H9 (cell line): ENCODE measurements at regions not wholly inside any gene's neighbourhood (a gene's known extent, or its start where the extent isn't known, plus 50 kb on each side); places are given as distances from the start of the nearest gene placed in this dataset.

Experiments used
- DNase-seq: peaks from one replicate; pipeline ENCODE4 v3.0.0-alpha.2; 2017
- H2AFZ ChIP-seq: one replicate; pipeline ENCODE4 v1.6.1; 2013; ENCODE audit warnings: mild to moderate bottlenecking, low read length, control low read depth, moderate library complexity
- H2AK5ac ChIP-seq: 2 replicates; pipeline ENCODE4 v1.6.1; 2013; ENCODE audit warnings: low read length, control low read depth, mixed read lengths; ENCODE audit not compliant: insufficient read length
- H2BK120ac ChIP-seq: one replicate; pipeline ENCODE4 v1.6.1; 2013; ENCODE audit warnings: low read depth, mild to moderate bottlenecking, low read length, control low read depth, inconsistent platforms; ENCODE audit not compliant: poor library complexity, severe bottlenecking
- H2BK12ac ChIP-seq: 2 replicates; pipeline ENCODE4 v1.6.1; 2013; ENCODE audit warnings: low read length, control low read depth, mixed read lengths, low read depth; ENCODE audit not compliant: insufficient read length
- H2BK15ac ChIP-seq: 2 replicates; pipeline ENCODE4 v1.6.1; 2013; ENCODE audit warnings: low read depth, low read length, control low read depth
- H2BK20ac ChIP-seq: one replicate; pipeline ENCODE4 v1.6.1; 2013; ENCODE audit warnings: low read depth, mild to moderate bottlenecking, low read length, control low read depth, inconsistent platforms; ENCODE audit not compliant: poor library complexity, severe bottlenecking
- H2BK5ac ChIP-seq: 2 replicates; pipeline ENCODE4 v1.6.1; 2013; ENCODE audit warnings: low read length, control low read depth, mixed read lengths; ENCODE audit not compliant: insufficient read length
- H3K14ac ChIP-seq: 2 replicates; pipeline ENCODE4 v1.6.1; 2013; ENCODE audit warnings: low read length, control low read depth; ENCODE audit not compliant: insufficient read depth
- H3K18ac ChIP-seq: 2 replicates; pipeline ENCODE4 v1.6.1; 2013; ENCODE audit warnings: low read depth, mild to moderate bottlenecking, mixed read lengths, low read length, control low read depth; ENCODE audit not compliant: insufficient read length
- H3K23ac ChIP-seq: 2 replicates; pipeline ENCODE4 v1.6.1; 2013; ENCODE audit warnings: low read length, control low read depth, mixed read lengths, low read depth; ENCODE audit not compliant: insufficient read length
- H3K23me2 ChIP-seq: 2 replicates; pipeline ENCODE4 v1.6.1; 2013; ENCODE audit warnings: low read depth, mild to moderate bottlenecking, mixed read lengths, low read length, control low read depth; ENCODE audit not compliant: insufficient read length, poor library complexity, severe bottlenecking
- H3K27ac ChIP-seq: 2 replicates; pipeline ENCODE4 v1.5.1; 2013; ENCODE audit warnings: low read length, control low read depth, mixed read lengths, low read depth; ENCODE audit not compliant: insufficient read length
- H3K27me3 ChIP-seq: 2 replicates; pipeline ENCODE4 v1.6.1; 2013; ENCODE audit warnings: low read length, control low read depth, inconsistent platforms; ENCODE audit not compliant: insufficient read depth
- H3K4ac ChIP-seq: 2 replicates; pipeline ENCODE4 v1.6.1; 2013; ENCODE audit warnings: low read depth, mild to moderate bottlenecking, control low read depth, inconsistent platforms, low read length, moderate library complexity
- H3K4me1 ChIP-seq: 2 replicates; pipeline ENCODE4 v1.6.1; 2013; ENCODE audit warnings: low read length, control low read depth, inconsistent platforms; ENCODE audit not compliant: insufficient read depth
- H3K4me2 ChIP-seq: 2 replicates; pipeline ENCODE4 v1.6.1; 2013; ENCODE audit warnings: low read length, control low read depth, mixed read lengths; ENCODE audit not compliant: insufficient read length, insufficient read depth
- H3K56ac ChIP-seq: 2 replicates; pipeline ENCODE4 v1.6.1; 2013; ENCODE audit warnings: low read depth, mild to moderate bottlenecking, mixed read lengths, low read length, control low read depth; ENCODE audit not compliant: insufficient read length
- H3K79me1 ChIP-seq: 2 replicates; pipeline ENCODE4 v1.6.1; 2013; ENCODE audit warnings: low read depth, mild to moderate bottlenecking, moderate library complexity, low read length, control low read depth, inconsistent platforms; ENCODE audit not compliant: insufficient read depth, poor library complexity, severe bottlenecking
- H3K79me2 ChIP-seq: 2 replicates; pipeline ENCODE4 v1.6.1; 2013; ENCODE audit warnings: low read length, control low read depth, inconsistent platforms; ENCODE audit not compliant: insufficient read depth
- H3K9ac ChIP-seq: 2 replicates; pipeline ENCODE4 v1.6.1; 2013; ENCODE audit warnings: low read length, control low read depth, mixed read lengths; ENCODE audit not compliant: insufficient read length; ENCODE audit errors: extremely low read depth
- H3K9me3 ChIP-seq: one replicate; pipeline ENCODE4 v1.6.1; 2013; ENCODE audit warnings: low read depth, low read length, inconsistent platforms; ENCODE audit not compliant: control insufficient read depth
- H3T11ph ChIP-seq: one replicate; pipeline ENCODE4 v1.6.1; 2013; ENCODE audit warnings: mild to moderate bottlenecking, low read length, control low read depth, inconsistent platforms
- H4K20me1 ChIP-seq: one replicate; pipeline ENCODE4 v1.6.1; 2013; ENCODE audit not compliant: control insufficient read depth, insufficient read length, insufficient read depth
- H4K5ac ChIP-seq: 2 replicates; pipeline ENCODE4 v1.6.1; 2013; ENCODE audit warnings: low read depth, mild to moderate bottlenecking, mixed read lengths, low read length, control low read depth; ENCODE audit not compliant: insufficient read length
- H4K8ac ChIP-seq: replicated peaks from 2 replicates; pipeline ENCODE4 v1.6.1; 2013; ENCODE audit warnings: low read length, control low read depth, mixed read lengths, low read depth; ENCODE audit not compliant: insufficient read length
- H4K91ac ChIP-seq: 2 replicates; pipeline ENCODE4 v1.6.1; 2013; ENCODE audit warnings: low read depth, mild to moderate bottlenecking, moderate library complexity, mixed read lengths, low read length, control low read depth; ENCODE audit not compliant: insufficient read length
- H3K27ac Mint-ChIP-seq, 3 experiments: 2 replicates in 2 of 3; 3 replicates in 1 of 3; pipeline ENCODE4 v1.8.0; 2020 to 2021; ENCODE audit warnings: mixed read lengths in 3 of 3, mild to moderate bottlenecking in 1 of 3, moderate library complexity in 1 of 3
- H3K27me3 Mint-ChIP-seq: 2 replicates; pipeline ENCODE4 v1.8.0; 2021; ENCODE audit warnings: low read depth, mild to moderate bottlenecking, moderate library complexity, mixed read lengths
- H3K36me3 Mint-ChIP-seq, 3 experiments: 2 replicates in 2 of 3; 3 replicates in 1 of 3; pipeline ENCODE4 v1.8.0; 2020 to 2021; ENCODE audit warnings: low read depth in 3 of 3, mixed read lengths in 3 of 3; ENCODE audit not compliant: insufficient read depth in 1 of 3
- H3K4me1 Mint-ChIP-seq, 2 experiments: 2 replicates each; pipeline ENCODE4 v1.8.0; 2020; ENCODE audit warnings: mixed read lengths in 2 of 2
- H3K4me3 Mint-ChIP-seq, 2 experiments: 2 replicates in 1 of 2; 3 replicates in 1 of 2; pipeline ENCODE4 v1.8.0; 2020 to 2021; ENCODE audit warnings: mild to moderate bottlenecking in 2 of 2, mixed read lengths in 2 of 2, moderate library complexity in 1 of 2
- H3K9me3 Mint-ChIP-seq, 2 experiments: 2 replicates in 1 of 2; 3 replicates in 1 of 2; pipeline ENCODE4 v1.8.0; 2020; ENCODE audit warnings: mild to moderate bottlenecking in 2 of 2, mixed read lengths in 2 of 2, moderate library complexity in 1 of 2
- CTCF ChIP-seq: fragments of 200-600 bp; sonication (generic); conservative IDR thresholded peaks from 3 replicates; pipeline ENCODE4 v1.8.0; 2021; ENCODE audit warnings: antibody characterized with exemption, mild to moderate bottlenecking
- WGBS: extraction: QIAGEN DNeasy Blood & Tissue Kit; methylation state at CpG from one replicate; pipeline ENCODE4 v1.1.7; 2013; ENCODE audit warnings: missing lambda C conversion rate, low lambda C conversion rate, mixed read lengths; ENCODE audit not compliant: insufficient read length; ENCODE audit errors: extremely low coverage; 5-methylcytosine and 5-hydroxymethylcytosine counted together

DNA sequence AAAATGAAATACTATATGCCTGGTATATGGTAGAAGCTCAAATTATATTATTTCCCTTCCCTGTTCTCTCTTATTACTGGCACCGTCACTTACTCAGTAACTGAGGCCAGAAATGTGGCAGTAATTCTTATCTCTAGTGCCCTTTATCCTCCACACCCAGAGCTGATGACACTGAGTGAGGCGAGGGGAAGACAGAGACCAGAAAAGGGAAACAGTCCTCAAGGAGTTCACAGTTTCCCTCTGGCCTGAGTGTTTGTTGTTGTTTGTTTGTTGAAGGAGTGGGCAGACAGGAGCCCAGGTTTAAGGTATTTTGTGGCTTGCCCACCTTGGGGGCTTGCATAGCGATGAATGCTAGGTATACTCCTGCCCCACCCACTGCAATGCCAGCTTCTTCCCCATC, 101.5 kb upstream of the FNDC3A start:
- Histone ChIP-seq H3K4me1 (peaks cover 6% of the 10 kb centered on the region; the same call in 1 of the 2 replicates), H2BK20ac (no peak overlapping the region), H3K79me2 (no peaks in the 10 kb centered on the region), H2BK5ac (no peak overlapping the region), H4K5ac (no peak overlapping the region), H3T11ph (no peak overlapping the region), H3K9ac (no peak overlapping the region), H3K27ac (no peak overlapping the region), H3K27me3 (peaks cover 6% of the 10 kb centered on the region; the same call in 1 of the 2 replicates), H4K8ac (no peak overlapping the region), H3K79me1 (no peaks in the 10 kb centered on the region), H2BK12ac (no peak overlapping the region), H3K23me2 (peaks cover 5% of the 10 kb centered on the region), H4K91ac (no peak overlapping the region), H3K18ac (no peak overlapping the region), H2AFZ (no peak overlapping the region), H3K23ac (no peak overlapping the region), H2AK5ac (no peak overlapping the region), H2BK15ac (no peak overlapping the region), H3K9me3 (no peaks in the 10 kb centered on the region), H4K20me1 (no peaks in the 10 kb centered on the region), H2BK120ac (no peak overlapping the region), H3K4ac (no peak overlapping the region), H3K14ac (no peak overlapping the region), H3K4me2 (no peak overlapping the region), H3K56ac (no peak overlapping the region)
- DNase-seq = no peak
- Mint-ChIP-seq H3K36me3 (no peaks in the 10 kb centered on the region), H3K9me3 (no peaks in the 10 kb centered on the region; a peak in 1 of 5 replicates), H3K27ac (no peak overlapping the region; a peak in 1 of 7 replicates), H3K4me1 (peaks cover 36 to 38% of the 10 kb centered on the region in 2 experiments), H3K4me3 (0 out of 5 replicates have a peak overlapping the region, but pooled peaks of 1 of the 2 experiments have one; percentile 6), H3K27me3 (peaks cover 53% of the 10 kb centered on the region)
- WGBS = no CpG with 5 or more reads among the region's 3 CpGs
- no peak for TF ChIP-seq CTCF
